Astrocyte (in vitro differentiated cells and primary cell): ENCODE measurements at regions not wholly inside any gene's neighbourhood (a gene's known extent, or its start where the extent isn't known, plus 50 kb on each side); places are given as distances from the start of the nearest gene placed in this dataset.

Experiments
- EZH2 ChIP-seq: IDR thresholded peaks from 2 replicates; pipeline ENCODE4 v1.6.1; 2012; ENCODE audit warnings: mild to moderate bottlenecking, low read length, inconsistent platforms; ENCODE audit not compliant: insufficient read depth
- TF ChIP-seq, protein P1 (sequence below): IDR thresholded peaks from 2 replicates; pipeline ENCODE4 v1.5.1; 2011; ENCODE audit warnings: low read depth, mild to moderate bottlenecking, inconsistent platforms, low read length, moderate library complexity; ENCODE audit not compliant: insufficient read depth

DNA sequence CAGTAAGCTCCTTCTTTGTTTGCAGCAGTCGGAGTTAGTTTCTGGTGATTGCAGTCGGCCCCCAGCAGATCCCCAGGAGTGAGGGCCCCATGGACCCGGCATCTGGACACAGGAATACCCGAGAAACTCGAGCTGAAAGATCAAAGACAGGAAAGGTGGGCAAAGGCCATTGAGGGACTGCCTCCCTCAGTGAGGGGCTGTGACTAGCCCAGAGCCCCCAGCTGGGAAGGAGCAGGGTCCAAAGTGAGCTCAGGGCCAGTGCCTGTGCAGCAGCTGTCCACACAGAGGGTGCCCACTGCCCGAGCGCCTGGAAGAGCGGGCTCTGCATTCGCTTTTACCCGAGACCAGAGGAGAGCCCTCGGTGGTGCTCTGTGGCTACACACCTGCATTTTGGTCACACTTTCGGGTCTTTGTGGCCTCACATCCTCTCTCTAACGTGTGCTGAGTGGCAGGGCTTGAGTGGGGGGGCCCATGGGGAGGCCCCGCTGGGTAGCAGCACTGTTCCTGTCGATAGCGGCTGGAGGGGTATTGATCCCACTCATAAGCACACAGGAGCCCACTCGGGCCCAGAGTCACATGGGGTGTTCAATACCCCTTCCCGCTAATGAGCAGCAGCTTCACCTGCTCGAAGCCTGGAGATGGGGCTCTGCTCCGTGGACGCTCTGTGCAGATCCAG is 532.9 kb downstream of the TBC1D22A start:
- TF ChIP-seq, protein P1, sequence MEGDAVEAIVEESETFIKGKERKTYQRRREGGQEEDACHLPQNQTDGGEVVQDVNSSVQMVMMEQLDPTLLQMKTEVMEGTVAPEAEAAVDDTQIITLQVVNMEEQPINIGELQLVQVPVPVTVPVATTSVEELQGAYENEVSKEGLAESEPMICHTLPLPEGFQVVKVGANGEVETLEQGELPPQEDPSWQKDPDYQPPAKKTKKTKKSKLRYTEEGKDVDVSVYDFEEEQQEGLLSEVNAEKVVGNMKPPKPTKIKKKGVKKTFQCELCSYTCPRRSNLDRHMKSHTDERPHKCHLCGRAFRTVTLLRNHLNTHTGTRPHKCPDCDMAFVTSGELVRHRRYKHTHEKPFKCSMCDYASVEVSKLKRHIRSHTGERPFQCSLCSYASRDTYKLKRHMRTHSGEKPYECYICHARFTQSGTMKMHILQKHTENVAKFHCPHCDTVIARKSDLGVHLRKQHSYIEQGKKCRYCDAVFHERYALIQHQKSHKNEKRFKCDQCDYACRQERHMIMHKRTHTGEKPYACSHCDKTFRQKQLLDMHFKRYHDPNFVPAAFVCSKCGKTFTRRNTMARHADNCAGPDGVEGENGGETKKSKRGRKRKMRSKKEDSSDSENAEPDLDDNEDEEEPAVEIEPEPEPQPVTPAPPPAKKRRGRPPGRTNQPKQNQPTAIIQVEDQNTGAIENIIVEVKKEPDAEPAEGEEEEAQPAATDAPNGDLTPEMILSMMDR: no peak
- TF ChIP-seq EZH2: no peak
